Upper lobe of right lung (tissue), 1 donor: ENCODE measurements at regions not wholly inside any gene's neighbourhood (a gene's known extent, or its start where the extent isn't known, plus 50 kb on each side); places are given as distances from the start of the nearest gene placed in this dataset.

Source experiments
- ATAC-seq: fragments of 200-7000 bp; cut with Tn5 transposase; one replicate; pipeline ENCODE4 v1.9.1; 2020; ENCODE audit warnings: mild to moderate bottlenecking, moderate library complexity
- DNase-seq: peaks from one replicate; pipeline ENCODE4 v3.0.0-alpha.2; 2020
- H3K27ac ChIP-seq: fragments of 200-600 bp; one replicate; pipeline ENCODE4 v1.8.0; 2022
- H3K27me3 ChIP-seq: fragments of 200-600 bp; one replicate; pipeline ENCODE4 v1.8.0; 2022; ENCODE audit warnings: mild to moderate bottlenecking
- H3K36me3 ChIP-seq: fragments of 200-600 bp; one replicate; pipeline ENCODE4 v1.8.0; 2022
- H3K4me1 ChIP-seq: fragments of 200-600 bp; one replicate; pipeline ENCODE4 v1.8.0; 2022
- H3K4me3 ChIP-seq: fragments of 200-600 bp; one replicate; pipeline ENCODE4 v1.8.0; 2022; ENCODE audit warnings: mild to moderate bottlenecking
- H3K9me3 ChIP-seq: fragments of 200-600 bp; one replicate; pipeline ENCODE4 v1.8.0; 2022
- CTCF ChIP-seq: fragments of 200-600 bp; IDR thresholded peaks from one replicate; pipeline ENCODE4 v1.8.0; 2022; ENCODE audit warnings: antibody characterized with exemption
- intact Hi-C: fragments of 100-400 bp; cut with DNase I; formaldehyde crosslinking; loops from one replicate; pipeline ENCODE4 v1.11.0; 2022
- donor health status: DM: no; HTN: yes; CAD: no; lungs with severe emphysema.

GRCh38 chr16:5328546-5328945 is 231.0 kb upstream of the EEF2KMT start:
- intact Hi-C loops = no loop called here
- DNase-seq (no peak), ATAC-seq (no peak)
- H3K27me3 ChIP-seq = no peaks in the 10 kb centered on the region
- no peaks in the 10 kb centered on the region for H3K36me3 ChIP-seq
- no peak for TF ChIP-seq CTCF
- H3K9me3 ChIP-seq = no peaks in the 10 kb centered on the region
- no peak overlapping the region for H3K27ac ChIP-seq
- no peak overlapping the region for H3K4me3 ChIP-seq
- H3K4me1 ChIP-seq = no peaks in the 10 kb centered on the region

GRCh38 chr16:5326395-5326794 is 228.8 kb upstream of the EEF2KMT start:
- Histone ChIP-seq H3K4me3 (no peak overlapping the region), H3K9me3 (no peaks in the 10 kb centered on the region), H3K27me3 (no peaks in the 10 kb centered on the region), H3K4me1 (no peaks in the 10 kb centered on the region), H3K27ac (no peak overlapping the region), H3K36me3 (no peaks in the 10 kb centered on the region)
- intact Hi-C loops = no loop called here
- TF ChIP-seq CTCF = no peak
- DNase-seq (no peak), ATAC-seq (no peak)

- no peaks in the 10 kb centered on the region for H3K27me3 ChIP-seq
- H3K4me1 ChIP-seq = no peaks in the 10 kb centered on the region
- DNase-seq = no peak
- intact Hi-C loops = no loop called here
- ATAC-seq = no peak
- no peaks in the 10 kb centered on the region for H3K36me3 ChIP-seq
- H3K4me3 ChIP-seq = no peak overlapping the region
- no peak for TF ChIP-seq CTCF
- H3K9me3 ChIP-seq = no peaks in the 10 kb centered on the region
- no peak overlapping the region for H3K27ac ChIP-seq
Observed at GRCh38 chr16:5325932-5326331, 228.3 kb upstream of the EEF2KMT start.

GRCh38 chr16:5323284-5324141 is 225.9 kb upstream of the EEF2KMT start:
- no peak overlapping the region for H3K27ac ChIP-seq
- TF ChIP-seq CTCF = no peak
- no peaks in the 10 kb centered on the region for H3K9me3 ChIP-seq
- H3K4me3 ChIP-seq = no peak overlapping the region
- H3K36me3 ChIP-seq = no peaks in the 10 kb centered on the region
- intact Hi-C loops = no loop called here
- DNase-seq = no peak
- H3K27me3 ChIP-seq = no peaks in the 10 kb centered on the region
- no peak for ATAC-seq
- H3K4me1 ChIP-seq = no peaks in the 10 kb centered on the region

- Histone ChIP-seq H3K9me3 (no peaks in the 10 kb centered on the region), H3K27me3 (no peaks in the 10 kb centered on the region), H3K36me3 (no peaks in the 10 kb centered on the region), H3K4me3 (no peak overlapping the region), H3K4me1 (no peaks in the 10 kb centered on the region), H3K27ac (no peak overlapping the region)
- no peak for DNase-seq
- intact Hi-C loops = no loop called here
- no peak for ATAC-seq
- no peak for TF ChIP-seq CTCF
Observed at GRCh38 chr16:5321930-5322329, 224.3 kb upstream of the EEF2KMT start.
